Ishikawa (cell line): ENCODE measurements at regions not wholly inside any gene's neighbourhood (a gene's known extent, or its start where the extent isn't known, plus 50 kb on each side); places are given as distances from the start of the nearest gene placed in this dataset.

Experiments used
- CEBPB ChIP-seq: IDR thresholded peaks from 2 replicates; pipeline ENCODE4 v1.6.1; 2012
- CREB1 ChIP-seq: IDR thresholded peaks from 2 replicates; pipeline ENCODE4 v1.6.1; 2012; ENCODE audit warnings: low read depth
- EGR1 ChIP-seq: IDR thresholded peaks from 2 replicates; pipeline ENCODE4 v1.6.1; 2012
- EP300 ChIP-seq: IDR thresholded peaks from 2 replicates; pipeline ENCODE4 v1.6.1; 2012; ENCODE audit warnings: borderline replicate concordance
- FOXM1 ChIP-seq: IDR thresholded peaks from 2 replicates; pipeline ENCODE4 v1.6.1; 2012; ENCODE audit warnings: low read depth, borderline replicate concordance
- MAX ChIP-seq: IDR thresholded peaks from 2 replicates; pipeline ENCODE4 v1.6.1; 2012
- NFIC ChIP-seq: IDR thresholded peaks from 2 replicates; pipeline ENCODE4 v1.6.1; 2012
- RAD21 ChIP-seq: IDR thresholded peaks from 2 replicates; pipeline ENCODE4 v1.6.1; 2012; ENCODE audit warnings: low read depth
- REST ChIP-seq: IDR thresholded peaks from 2 replicates; pipeline ENCODE4 v1.6.1; 2012; ENCODE audit warnings: low read depth, mild to moderate bottlenecking
- TAF1 ChIP-seq: IDR thresholded peaks from 2 replicates; pipeline ENCODE4 v1.6.1; 2012; ENCODE audit warnings: low read depth, mild to moderate bottlenecking
- TCF12 ChIP-seq: IDR thresholded peaks from 2 replicates; pipeline ENCODE4 v1.6.1; 2012; ENCODE audit warnings: low read depth
- TEAD4 ChIP-seq: IDR thresholded peaks from 2 replicates; pipeline ENCODE4 v1.6.1; 2012
- USF1 ChIP-seq: IDR thresholded peaks from 2 replicates; pipeline ENCODE4 v1.6.1; 2012
- YY1 ChIP-seq: IDR thresholded peaks from 2 replicates; pipeline ENCODE4 v1.6.1; 2012; ENCODE audit warnings: low read depth
- ZBTB7A ChIP-seq: IDR thresholded peaks from 2 replicates; pipeline ENCODE4 v1.6.1; 2012; ENCODE audit warnings: low read depth

- TF ChIP-seq TCF12 (no peak), MAX (no peak), TAF1 (no peak), EGR1 (no peak), RAD21 (no peak), FOXM1 (no peak), ZBTB7A (no peak), CEBPB (no peak), EP300 (no peak), NFIC (no peak), YY1 (no peak), REST (no peak)
These were observed 131.3 kb upstream of the DAP start for GRCh38 chr5:10892147-10892910.

GRCh38 chr5:10891193-10891592, 130.2 kb upstream of the DAP start:
- no peak for TF ChIP-seq ZBTB7A

GRCh38 chr5:10886497-10886896, 125.5 kb upstream of the DAP start:
- no peak for TF ChIP-seq MAX
- no peak for TF ChIP-seq NFIC
- TF ChIP-seq TAF1, result no peak
- TF ChIP-seq TEAD4, result no peak

GRCh38 chr5:10885026-10885425, 124.0 kb upstream of the DAP start:
- TF ChIP-seq YY1 (no peak), USF1 (no peak), CREB1 (no peak), NFIC (no peak), TCF12 (no peak), EP300 (no peak), TEAD4 (no peak)

GRCh38 chr5:10880934-10881333, 119.9 kb upstream of the DAP start:
- TF ChIP-seq EP300 (no peak), REST (no peak), CEBPB (peak; percentile 65), EGR1 (no peak), TEAD4 (no peak), MAX (no peak)

- TF ChIP-seq RAD21 (no peak), USF1 (no peak), YY1 (no peak), FOXM1 (no peak), CREB1 (no peak), TEAD4 (no peak), ZBTB7A (no peak), EGR1 (no peak), TAF1 (no peak), CEBPB (no peak)
These were observed 115.1 kb upstream of the DAP start for GRCh38 chr5:10876006-10876744.
